ENCODE measurements at regions not wholly inside any gene's neighbourhood (a gene's known extent, or its start where the extent isn't known, plus 50 kb on each side); places are given as distances from the start of the nearest gene placed in this dataset.

DNA sequence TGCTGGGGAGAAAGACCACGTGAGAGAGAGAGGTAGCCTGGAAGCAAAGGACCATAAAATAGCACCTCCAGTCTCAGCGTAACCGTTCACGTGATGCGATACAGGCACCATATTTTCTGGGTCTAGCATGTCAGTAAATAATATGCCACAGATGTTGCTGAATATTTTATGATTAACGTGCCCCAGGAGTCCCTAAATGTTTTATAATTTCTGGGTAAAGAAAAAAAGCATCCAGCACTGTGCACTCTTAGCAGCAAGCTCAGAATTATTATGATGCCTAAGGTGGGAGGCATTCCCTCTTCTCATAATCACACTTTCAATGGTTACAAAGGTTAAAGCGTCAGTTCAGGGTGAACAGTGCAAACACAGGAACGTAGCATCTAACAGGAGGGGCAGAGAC, 121.8 kb downstream of the CAVIN4 start:
- no peak overlapping the region for H3K4me3 ChIP-seq (ENCODE audit: insufficient read length, low read depth)
- H3K9ac ChIP-seq (ENCODE audit: insufficient read length, low read depth) = no peak overlapping the region
- H3K9me3 ChIP-seq (ENCODE audit: insufficient read depth, low read length) = no peaks in the 10 kb centered on the region
- DNase-seq (ENCODE audit: low read depth, low spot score) = no peak
- TF ChIP-seq SUZ12 (IDR thresholded peaks at IDR 0.05; ENCODE audit: extremely low read depth, insufficient read depth, insufficient read length) = no peak
- TF ChIP-seq ZNF274 (IDR thresholded peaks at IDR 0.05; ENCODE audit: low read depth, low read length) = no peak
- TF ChIP-seq YY1 (IDR thresholded peaks at IDR 0.05; ENCODE audit: insufficient read depth, insufficient read length) = no peak
- no peaks in the 10 kb centered on the region for H3K27me3 ChIP-seq (ENCODE audit: insufficient read depth, insufficient read length)
- no peaks in the 10 kb centered on the region for H3K4me1 ChIP-seq (ENCODE audit: insufficient read depth, insufficient read length)
- no peaks in the 10 kb centered on the region for H3K36me3 ChIP-seq (ENCODE audit: insufficient read depth, insufficient read length, low read length)

DNA sequence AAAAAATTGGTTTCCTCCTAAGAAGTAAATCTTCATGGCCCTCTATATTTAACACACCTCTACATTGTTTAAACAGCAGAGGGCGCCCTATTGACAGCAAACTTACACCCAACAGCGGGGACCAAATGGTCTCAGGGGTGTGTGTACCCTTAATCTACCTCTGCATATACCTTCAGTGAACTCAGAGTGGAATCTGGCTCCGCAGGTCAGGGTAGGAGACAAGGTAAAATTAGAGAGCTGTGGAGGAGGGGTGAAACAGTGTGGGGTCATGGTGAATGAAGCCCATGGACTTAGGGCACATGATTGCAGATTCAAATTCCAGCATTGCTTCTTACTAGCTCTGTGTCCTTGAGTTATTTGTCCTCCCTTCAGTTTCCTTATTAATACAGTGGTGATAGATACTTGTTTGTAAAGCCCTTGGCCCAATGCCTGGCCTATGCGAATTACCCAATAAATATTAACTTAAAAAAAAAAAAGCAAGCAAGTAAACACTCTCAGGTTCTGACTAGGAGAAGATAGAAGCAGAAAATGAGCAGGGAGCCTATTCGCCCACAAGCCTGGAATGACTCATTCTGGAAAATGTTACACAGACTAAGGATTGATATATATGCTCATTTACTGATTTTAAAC, 122.9 kb downstream of the CAVIN4 start:
- H3K9me3 ChIP-seq (ENCODE audit: insufficient read depth, low read length) = no peaks in the 10 kb centered on the region
- no peaks in the 10 kb centered on the region for H3K4me1 ChIP-seq (ENCODE audit: insufficient read depth, insufficient read length)
- no peak overlapping the region for H3K4me3 ChIP-seq (ENCODE audit: insufficient read length, low read depth)
- peak; percentile 39 for DNase-seq (ENCODE audit: low read depth, low spot score)
- H3K36me3 ChIP-seq (ENCODE audit: insufficient read depth, insufficient read length, low read length) = no peaks in the 10 kb centered on the region
- H3K9ac ChIP-seq (ENCODE audit: insufficient read length, low read depth) = no peak overlapping the region
- no peak for TF ChIP-seq YY1 (IDR thresholded peaks at IDR 0.05; ENCODE audit: insufficient read depth, insufficient read length)
- no peak for TF ChIP-seq ZNF274 (IDR thresholded peaks at IDR 0.05; ENCODE audit: low read depth, low read length)
- no peak for TF ChIP-seq SUZ12 (IDR thresholded peaks at IDR 0.05; ENCODE audit: extremely low read depth, insufficient read depth, insufficient read length)
- no peaks in the 10 kb centered on the region for H3K27me3 ChIP-seq (ENCODE audit: insufficient read depth, insufficient read length)

DNA sequence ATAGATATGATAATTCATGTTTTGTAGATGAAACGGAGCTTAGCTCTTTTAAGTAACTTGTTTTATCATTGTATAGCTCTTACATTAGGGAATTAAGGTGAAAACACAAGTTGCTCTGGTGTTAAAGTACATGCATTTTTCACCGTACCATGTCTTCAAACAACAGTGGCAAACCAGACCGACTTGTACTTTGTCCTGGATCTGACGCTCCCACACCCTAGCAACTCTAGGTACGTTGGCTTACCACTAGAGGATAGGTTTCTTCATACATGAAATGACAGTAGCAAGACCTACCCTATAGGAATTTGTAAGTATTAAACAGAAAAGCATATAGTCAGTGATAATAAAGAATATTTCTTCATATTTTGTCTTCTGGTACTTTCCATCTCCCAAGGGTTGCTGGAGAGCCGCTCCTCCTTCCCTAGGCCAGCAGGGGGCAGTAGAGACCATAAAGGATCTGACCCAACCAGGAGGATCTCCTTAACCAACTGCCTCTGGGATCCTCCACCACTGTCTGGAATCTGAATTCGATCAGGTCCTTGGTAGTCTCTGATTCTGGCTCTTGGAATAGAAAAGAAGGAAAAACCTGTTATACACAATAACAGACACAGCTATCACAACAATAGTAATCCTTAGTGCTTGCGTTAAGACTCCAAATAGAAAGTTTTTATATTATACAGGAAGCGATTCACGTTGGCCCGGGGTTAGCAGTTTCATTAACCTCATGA, 136.7 kb downstream of the CAVIN4 start:
- Histone ChIP-seq H3K4me3 (ENCODE audit: insufficient read length, low read depth) (no peak overlapping the region), H3K9ac (ENCODE audit: insufficient read length, low read depth) (no peak overlapping the region), H3K9me3 (ENCODE audit: insufficient read depth, low read length) (peaks cover 30% of the 10 kb centered on the region; the same call in 1 of the 2 replicates), H3K27me3 (ENCODE audit: insufficient read depth, insufficient read length) (no peaks in the 10 kb centered on the region), H3K36me3 (ENCODE audit: insufficient read depth, insufficient read length, low read length) (no peaks in the 10 kb centered on the region), H3K4me1 (ENCODE audit: insufficient read depth, insufficient read length) (no peaks in the 10 kb centered on the region)
- DNase-seq (ENCODE audit: low read depth, low spot score) = peak; percentile 62
- TF ChIP-seq ZNF274 (IDR thresholded peaks at IDR 0.05; ENCODE audit: low read depth, low read length) = no peak
- TF ChIP-seq YY1 (IDR thresholded peaks at IDR 0.05; ENCODE audit: insufficient read depth, insufficient read length) = no peak

DNA sequence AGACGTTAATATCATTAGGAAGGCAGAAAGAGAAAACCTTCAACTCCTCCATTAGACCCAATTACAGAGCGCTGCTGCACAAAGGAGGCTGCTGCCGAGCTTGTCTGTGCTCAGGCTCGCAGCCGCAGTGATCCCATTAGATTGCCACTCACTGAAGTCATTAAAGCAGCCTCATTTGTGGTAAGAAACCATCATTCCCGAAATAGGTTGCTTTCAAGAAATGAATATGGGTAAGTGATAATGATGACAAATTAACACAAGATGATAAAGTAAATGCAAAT, 137.2 kb downstream of the CAVIN4 start:
- H3K9ac ChIP-seq (ENCODE audit: insufficient read length, low read depth) = no peak overlapping the region
- no peaks in the 10 kb centered on the region for H3K36me3 ChIP-seq (ENCODE audit: insufficient read depth, insufficient read length, low read length)
- DNase-seq (ENCODE audit: low read depth, low spot score) = no peak
- H3K4me1 ChIP-seq (ENCODE audit: insufficient read depth, insufficient read length) = no peaks in the 10 kb centered on the region
- H3K27me3 ChIP-seq (ENCODE audit: insufficient read depth, insufficient read length) = no peaks in the 10 kb centered on the region
- no peak overlapping the region for H3K4me3 ChIP-seq (ENCODE audit: insufficient read length, low read depth)
- H3K9me3 ChIP-seq (ENCODE audit: insufficient read depth, low read length) = peaks cover 30% of the 10 kb centered on the region; the same call in 1 of the 2 replicates
- TF ChIP-seq YY1 (IDR thresholded peaks at IDR 0.05; ENCODE audit: insufficient read depth, insufficient read length) = no peak
- TF ChIP-seq SUZ12 (IDR thresholded peaks at IDR 0.05; ENCODE audit: extremely low read depth, insufficient read depth, insufficient read length) = no peak

DNA sequence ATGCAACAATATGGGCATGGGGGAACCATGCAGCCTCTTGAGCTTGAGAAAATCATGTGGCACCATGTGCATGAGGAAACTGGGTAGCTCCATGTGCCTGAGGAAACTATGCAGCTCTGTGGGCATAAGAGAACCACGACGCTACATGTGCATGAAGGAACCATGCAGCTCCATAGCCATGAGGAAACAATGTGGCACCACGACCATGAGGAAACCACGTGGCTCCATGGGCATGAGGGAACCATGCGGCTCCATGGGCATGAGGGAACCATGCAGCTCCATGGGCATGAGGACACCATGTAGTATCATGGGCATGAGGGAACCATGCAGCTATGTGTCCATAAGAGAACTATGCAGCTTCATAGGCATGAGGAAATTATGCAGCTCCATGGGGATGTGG, 140.8 kb downstream of the CAVIN4 start:
- no peak overlapping the region for H3K9ac ChIP-seq (ENCODE audit: insufficient read length, low read depth)
- no peak for DNase-seq (ENCODE audit: low read depth, low spot score)
- no peak for TF ChIP-seq ZNF274 (IDR thresholded peaks at IDR 0.05; ENCODE audit: low read depth, low read length)
- TF ChIP-seq YY1 (IDR thresholded peaks at IDR 0.05; ENCODE audit: insufficient read depth, insufficient read length) = no peak
- TF ChIP-seq SUZ12 (IDR thresholded peaks at IDR 0.05; ENCODE audit: extremely low read depth, insufficient read depth, insufficient read length) = no peak
- H3K27me3 ChIP-seq (ENCODE audit: insufficient read depth, insufficient read length) = no peaks in the 10 kb centered on the region
- H3K36me3 ChIP-seq (ENCODE audit: insufficient read depth, insufficient read length, low read length) = no peaks in the 10 kb centered on the region
- H3K9me3 ChIP-seq (ENCODE audit: insufficient read depth, low read length) = peaks cover under 1% of the 10 kb centered on the region; the same call in 1 of the 2 replicates
- H3K4me3 ChIP-seq (ENCODE audit: insufficient read length, low read depth) = no peak overlapping the region
- no peaks in the 10 kb centered on the region for H3K4me1 ChIP-seq (ENCODE audit: insufficient read depth, insufficient read length)

DNA sequence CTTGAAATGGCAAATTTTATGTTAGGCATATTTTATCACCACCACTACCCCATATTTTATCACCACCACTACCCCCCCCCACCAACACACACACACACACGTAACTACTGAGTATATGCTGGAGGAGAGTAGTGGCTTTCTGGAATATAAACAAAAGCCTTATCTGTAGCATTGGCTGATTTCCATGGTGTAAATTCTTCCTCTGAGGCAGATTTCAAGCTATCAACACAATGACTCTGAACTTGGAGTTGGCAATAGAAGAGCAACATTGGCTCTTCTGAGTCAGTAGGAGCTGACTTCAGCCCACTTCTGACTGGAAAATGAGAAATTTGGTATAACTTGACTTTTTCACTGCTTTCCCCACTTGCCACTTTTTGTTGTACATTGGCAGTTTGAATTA, 143.0 kb downstream of the CAVIN4 start:
- Histone ChIP-seq H3K4me1 (ENCODE audit: insufficient read depth, insufficient read length) (no peaks in the 10 kb centered on the region), H3K27me3 (ENCODE audit: insufficient read depth, insufficient read length) (no peaks in the 10 kb centered on the region), H3K4me3 (ENCODE audit: insufficient read length, low read depth) (no peak overlapping the region), H3K9ac (ENCODE audit: insufficient read length, low read depth) (no peak overlapping the region), H3K36me3 (ENCODE audit: insufficient read depth, insufficient read length, low read length) (no peaks in the 10 kb centered on the region), H3K9me3 (ENCODE audit: insufficient read depth, low read length) (no peaks in the 10 kb centered on the region)
- DNase-seq (ENCODE audit: low read depth, low spot score) = no peak
- no peak for TF ChIP-seq ZNF274 (IDR thresholded peaks at IDR 0.05; ENCODE audit: low read depth, low read length)
- no peak for TF ChIP-seq SUZ12 (IDR thresholded peaks at IDR 0.05; ENCODE audit: extremely low read depth, insufficient read depth, insufficient read length)
- no peak for TF ChIP-seq YY1 (IDR thresholded peaks at IDR 0.05; ENCODE audit: insufficient read depth, insufficient read length)

DNA sequence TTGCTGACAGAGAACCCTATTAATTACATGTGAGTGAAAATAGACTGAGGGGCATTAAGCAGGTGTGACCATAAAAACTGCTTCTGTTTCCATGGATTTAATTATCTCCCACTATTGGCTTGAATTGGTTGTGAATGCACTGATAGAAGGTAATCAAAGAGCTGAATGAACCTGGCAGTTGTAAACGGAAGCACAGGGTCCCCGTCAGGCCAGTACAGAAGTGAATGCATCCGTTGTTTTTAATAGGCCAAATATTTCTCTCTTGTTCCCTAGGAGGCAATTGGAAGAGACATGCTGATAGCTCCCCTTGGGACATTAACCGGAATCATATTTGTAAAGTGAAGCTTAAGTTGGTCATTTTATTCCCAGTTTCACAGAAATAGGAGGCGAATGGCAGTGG, 147.0 kb downstream of the CAVIN4 start:
- no peak overlapping the region for H3K9ac ChIP-seq (ENCODE audit: insufficient read length, low read depth)
- TF ChIP-seq ZNF274 (IDR thresholded peaks at IDR 0.05; ENCODE audit: low read depth, low read length) (no peak), SUZ12 (IDR thresholded peaks at IDR 0.05; ENCODE audit: extremely low read depth, insufficient read depth, insufficient read length) (no peak), YY1 (IDR thresholded peaks at IDR 0.05; ENCODE audit: insufficient read depth, insufficient read length) (no peak)
- no peaks in the 10 kb centered on the region for H3K36me3 ChIP-seq (ENCODE audit: insufficient read depth, insufficient read length, low read length)
- no peaks in the 10 kb centered on the region for H3K9me3 ChIP-seq (ENCODE audit: insufficient read depth, low read length)
- no peaks in the 10 kb centered on the region for H3K4me1 ChIP-seq (ENCODE audit: insufficient read depth, insufficient read length)
- H3K4me3 ChIP-seq (ENCODE audit: insufficient read length, low read depth) = no peak overlapping the region
- H3K27me3 ChIP-seq (ENCODE audit: insufficient read depth, insufficient read length) = no peaks in the 10 kb centered on the region
- DNase-seq (ENCODE audit: low read depth, low spot score) = no peak
